ENCODE measurements at regions not wholly inside any gene's neighbourhood (a gene's known extent, or its start where the extent isn't known, plus 50 kb on each side); places are given as distances from the start of the nearest gene placed in this dataset.

DNA sequence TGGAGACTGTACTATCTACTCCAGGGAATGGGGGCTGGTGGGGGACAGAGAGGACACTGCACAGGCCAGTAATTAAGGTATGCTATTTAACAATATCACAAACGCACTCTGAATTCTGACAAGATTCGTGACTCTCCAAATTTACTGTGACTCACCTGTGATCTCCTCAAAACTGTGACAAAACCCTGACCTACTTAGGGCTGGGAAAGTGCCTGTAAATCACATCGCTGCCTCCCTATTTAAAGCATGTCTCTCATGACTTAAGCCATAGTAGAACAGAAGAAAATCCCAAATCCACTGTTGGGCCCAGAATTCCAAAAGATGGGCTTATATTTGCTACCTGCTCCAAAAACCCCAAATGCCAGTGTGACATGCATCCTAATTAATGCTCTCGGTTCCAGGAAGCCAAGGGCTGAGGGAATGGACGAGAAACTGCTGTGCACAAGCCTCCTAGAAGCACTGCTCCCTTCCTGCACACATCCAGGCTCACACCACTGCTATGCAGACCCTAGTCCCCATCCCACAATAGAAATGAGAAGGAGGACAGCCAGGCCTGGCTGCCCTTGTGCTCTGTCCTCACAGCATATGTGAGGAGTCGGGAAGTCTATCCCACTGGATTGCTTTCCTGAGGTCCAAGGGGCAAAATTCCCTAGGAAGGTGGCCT, 187.7 kb upstream of the CHRNA7 start:
- no peak for DNase-seq

DNA sequence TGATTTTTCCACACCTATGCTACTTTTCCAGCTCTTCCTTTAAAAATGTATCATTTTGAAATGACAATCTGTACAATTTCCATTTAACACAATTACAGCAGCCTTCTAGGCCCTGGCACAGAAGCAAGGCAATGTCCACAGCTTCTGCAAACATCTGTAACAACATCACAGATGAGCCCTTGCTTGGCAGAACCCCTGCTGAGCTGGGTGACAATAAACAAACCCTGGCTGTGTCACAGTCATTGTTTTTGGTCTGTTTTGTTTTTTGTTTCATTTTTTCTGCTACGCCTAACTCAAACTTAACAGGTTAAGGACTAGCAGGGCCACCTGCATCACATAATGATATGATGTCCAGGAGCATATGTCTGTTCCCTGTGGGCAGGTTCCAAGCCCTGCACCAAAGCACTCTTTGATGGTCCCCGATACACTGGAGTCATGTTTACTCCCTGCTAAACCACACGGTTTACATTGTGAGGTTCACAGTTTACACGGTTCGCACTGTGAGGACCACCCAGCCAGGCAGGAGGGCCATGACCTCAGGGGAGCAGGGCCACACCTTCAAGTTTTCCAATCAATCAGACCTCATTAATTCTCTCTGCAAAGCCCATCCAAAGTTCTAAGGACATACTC, 186.8 kb upstream of the CHRNA7 start:
- DNase-seq = no peak

DNA sequence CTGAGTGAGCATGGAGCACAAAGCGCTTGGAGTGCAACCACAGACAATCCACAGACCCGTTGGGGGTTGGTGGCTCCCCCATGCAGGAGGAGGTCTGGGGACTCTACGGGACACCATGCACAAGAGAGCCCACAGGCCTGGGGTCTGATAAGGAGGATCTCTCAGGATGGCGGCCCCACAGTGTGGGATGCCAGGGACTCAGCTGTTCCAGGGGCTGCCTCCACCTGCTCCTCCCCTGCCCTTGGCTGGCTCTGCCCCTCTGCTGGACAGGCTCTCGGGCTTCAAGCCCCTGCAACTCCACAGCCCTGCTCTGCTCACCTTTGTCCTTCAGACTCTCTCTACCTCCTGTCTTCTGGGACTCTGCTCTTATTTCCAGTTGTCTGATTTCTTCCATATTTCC, 184.5 kb upstream of the CHRNA7 start:
- no peak for DNase-seq

DNA sequence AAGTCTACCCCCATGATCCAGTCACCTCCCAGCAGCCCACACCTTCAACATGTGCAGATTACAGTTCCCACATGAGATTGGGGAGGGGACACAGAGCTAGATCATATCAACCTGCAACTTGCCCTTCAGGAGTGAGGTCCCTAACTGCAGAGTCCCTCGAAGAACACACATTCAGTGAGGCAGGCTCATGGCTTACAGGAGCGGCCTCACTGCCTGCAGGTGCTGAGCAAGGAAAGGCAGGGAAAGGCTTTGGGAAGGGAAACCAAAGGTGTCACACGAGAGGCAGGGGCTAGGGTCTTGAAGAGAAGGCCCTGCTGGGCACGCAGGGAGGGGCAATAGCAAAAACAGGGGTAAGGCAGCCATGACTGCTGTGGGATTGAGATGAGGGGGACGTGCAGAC, 182.4 kb upstream of the CHRNA7 start:
- no peak for DNase-seq

DNA sequence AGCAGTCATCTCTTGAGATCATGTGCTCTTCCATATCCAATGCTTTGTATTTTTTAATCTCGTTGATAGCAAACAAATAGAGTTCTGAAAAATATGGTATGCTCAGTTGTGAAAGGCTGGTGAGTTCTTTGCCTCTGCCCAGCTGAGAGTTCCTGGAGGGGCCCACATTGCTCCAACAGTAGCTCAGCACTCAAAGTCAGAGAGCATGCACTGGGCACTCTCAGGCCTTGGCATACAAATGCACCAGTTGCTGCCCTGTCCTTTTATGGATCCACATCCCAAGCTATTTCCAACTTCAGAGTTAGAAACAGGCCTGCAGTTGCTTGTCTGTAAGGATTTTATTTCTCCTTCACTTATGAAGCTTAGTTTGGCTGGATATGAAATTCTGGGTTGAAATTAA, 181.7 kb upstream of the CHRNA7 start:
- DNase-seq = no peak

DNA sequence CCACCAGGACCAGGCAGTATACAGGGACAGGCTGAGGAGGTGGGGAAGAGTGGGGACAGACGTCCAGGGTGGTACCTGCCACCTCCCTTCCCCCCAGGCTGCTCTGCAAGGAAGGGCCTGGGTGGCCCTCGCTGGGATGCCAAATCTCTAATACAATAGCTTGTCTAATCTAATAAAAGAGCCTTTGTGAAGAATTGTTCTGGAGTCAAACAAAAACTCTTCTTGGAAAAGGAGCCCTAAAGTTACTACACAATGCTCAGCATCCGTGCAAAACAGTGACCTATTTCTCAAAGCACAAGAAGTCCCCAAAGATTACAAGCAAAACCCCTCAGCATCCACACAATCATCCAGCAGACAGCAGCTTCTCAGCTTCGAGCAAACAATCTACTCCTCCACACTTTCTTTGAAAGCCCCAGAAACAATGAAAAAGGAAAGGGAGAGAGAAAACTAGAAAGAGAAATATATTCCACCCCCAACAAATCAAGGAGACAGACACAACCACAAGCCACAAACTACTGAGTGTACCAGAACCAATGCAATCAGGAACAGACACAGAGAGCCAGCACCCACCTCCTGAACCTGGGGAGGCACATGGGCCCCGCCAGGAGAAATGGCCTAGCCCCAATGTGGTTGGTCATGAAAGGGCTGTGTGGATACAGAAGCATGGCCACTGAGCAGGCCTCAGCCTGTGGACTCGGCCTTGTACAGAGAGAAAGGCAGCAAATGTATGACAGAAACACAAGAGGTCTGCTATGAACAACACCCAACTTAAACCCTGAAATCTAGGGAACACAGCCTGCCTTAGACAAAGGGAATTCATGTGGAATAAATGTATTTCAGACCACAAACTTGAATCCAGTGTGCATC, 177.1 kb upstream of the CHRNA7 start:
- DNase-seq = no peak

DNA sequence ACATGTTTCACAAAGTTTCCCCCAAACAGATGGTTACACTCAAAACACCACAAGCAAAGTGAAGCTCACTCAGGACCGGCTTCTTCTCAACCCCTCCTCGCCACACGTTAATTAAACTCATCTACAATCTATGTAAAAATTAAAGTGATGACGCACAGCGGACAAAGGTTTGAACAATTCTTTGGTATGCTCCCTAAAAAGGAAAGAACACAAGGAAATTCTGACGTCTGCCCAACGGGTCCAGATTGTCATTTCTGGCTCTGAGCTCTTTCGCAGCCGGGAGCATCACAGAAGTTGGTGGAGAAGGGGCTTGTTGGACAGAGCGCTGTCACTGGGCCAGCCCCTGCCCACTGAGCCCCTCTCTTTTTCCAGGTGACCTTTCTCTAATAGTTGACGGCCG, 173.7 kb upstream of the CHRNA7 start:
- no peak for DNase-seq

DNA sequence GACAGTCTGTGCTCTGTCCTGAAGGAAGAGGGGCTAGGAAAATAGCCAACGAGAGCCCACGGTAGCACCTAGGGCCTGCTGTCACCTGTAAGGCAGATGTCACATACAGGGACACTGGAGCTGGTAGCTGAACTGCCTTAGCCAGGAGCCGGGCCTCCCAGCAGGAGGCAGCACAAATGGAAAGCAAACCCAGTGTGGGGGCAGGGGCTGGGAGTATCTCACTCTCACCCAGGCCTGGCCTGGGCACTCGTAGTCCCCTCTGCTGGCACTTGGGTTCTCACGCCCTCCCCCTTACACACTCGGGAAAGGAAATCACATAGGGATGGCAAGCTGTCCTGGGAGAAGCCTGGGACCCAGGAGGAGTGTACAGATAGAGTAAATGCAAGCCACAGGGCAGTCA, 173.1 kb upstream of the CHRNA7 start:
- DNase-seq = no peak

DNA sequence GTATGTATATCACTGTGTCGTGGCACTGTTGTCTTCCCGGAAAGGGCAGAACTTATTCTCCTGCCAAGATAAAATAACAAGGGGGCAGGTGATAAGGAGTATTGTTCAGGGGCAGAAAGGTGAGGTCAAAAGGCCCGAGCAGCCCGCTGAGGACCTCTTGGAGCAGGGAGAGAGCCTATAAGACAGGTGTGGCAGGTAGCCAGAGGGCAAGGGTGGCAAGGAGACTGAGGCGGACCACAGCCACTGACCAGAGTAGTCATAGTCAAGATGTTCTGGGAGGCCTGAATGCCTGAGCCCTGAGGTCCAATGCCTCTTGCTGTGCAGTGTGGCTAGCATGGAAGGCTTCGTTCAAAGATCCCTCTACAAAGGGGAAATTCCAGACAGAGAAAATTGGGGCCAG, 172.3 kb upstream of the CHRNA7 start:
- DNase-seq = no peak

DNA sequence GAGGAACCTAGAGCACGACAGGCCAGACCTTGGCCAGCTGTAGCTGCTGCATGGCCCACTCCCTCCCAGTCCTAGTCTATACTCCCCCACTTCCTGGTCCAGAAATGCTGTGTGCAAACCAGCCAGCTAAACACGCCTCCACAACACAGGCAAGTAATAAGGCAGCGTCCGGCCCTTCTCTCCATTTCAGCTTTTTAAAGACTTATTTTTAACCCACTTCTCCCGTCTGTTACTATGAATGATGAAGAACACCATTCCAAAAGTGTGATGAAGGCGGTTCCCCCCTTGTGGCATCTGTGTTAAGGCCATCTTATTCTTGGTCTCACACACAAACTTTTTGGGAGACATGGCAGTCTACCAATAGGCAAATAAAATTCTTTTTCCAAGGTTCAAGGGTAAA, 164.1 kb upstream of the CHRNA7 start:
- no peak for DNase-seq

DNA sequence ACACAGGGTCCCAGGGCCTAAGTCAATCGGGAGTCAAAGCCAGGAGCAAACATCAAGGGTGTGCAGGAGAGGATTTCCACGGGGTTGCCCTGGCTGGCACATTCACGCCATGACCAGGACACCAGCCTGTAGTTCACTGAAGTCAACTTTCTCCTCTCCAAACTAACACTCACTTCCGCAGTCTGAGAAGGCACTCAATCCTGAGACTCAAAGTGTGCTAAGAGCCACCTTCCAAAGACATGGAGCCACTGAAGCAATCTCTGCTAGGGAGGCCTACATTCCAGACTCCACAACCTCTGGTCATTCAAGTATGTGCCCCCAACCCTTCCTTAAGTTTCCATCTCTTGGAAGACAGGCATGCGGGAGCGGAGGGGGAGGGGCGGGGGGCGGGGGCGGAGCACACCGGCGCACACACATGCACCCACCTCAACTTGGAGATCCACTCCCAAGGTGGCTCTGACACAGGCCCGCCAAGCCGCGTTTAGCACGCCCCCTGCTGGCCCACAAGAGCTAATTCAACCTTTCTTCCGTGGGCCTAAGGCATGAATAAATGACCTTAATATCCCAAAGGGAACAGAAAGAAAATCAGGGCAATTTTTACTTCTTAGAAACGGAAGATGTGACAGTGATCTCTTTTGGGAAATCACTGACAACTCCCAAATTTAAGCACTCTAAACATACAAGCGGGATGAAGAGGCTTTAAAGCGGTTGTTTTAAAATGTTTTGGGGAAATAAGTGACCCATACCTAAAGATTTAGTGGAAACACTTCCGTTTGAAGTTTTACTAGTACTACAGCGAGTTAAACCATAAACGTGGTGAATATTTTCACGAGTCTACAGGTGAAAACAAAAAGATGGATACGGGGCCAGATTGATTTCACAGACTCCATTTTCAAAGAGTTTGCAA, 162.5 kb upstream of the CHRNA7 start:
- peak; percentile 57 to 63 for DNase-seq

DNA sequence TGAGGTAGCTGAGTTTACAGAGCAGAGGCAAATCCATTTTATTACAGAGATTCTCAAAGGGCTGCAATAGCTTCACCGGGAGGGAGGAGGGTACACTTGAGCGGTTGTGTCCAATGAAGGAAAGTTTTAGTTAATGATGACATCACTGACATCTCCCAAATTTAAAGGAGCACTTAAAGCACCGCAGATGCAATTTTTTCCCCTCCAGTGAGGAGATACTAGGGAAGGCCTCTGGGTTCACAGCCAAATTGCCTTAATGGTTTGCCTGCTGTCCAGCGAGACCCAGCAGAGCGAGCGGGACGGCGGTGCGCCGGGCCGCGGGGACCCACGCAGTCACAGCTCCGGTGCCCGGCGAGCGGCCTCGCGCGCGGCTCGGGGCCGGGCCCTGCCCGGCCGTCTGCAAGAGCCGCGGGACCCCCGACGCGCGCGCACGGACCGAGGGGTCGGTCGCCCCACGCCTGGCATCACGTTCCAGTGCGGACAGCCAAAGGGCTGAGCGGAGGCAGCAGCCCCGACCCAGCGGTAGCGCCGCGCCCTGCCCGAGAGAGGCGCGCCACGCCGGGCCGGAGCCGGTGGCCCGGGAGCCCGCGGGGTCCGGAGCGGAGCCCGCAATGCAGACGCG, 160.5 kb upstream of the CHRNA7 start:
- no peak for DNase-seq

DNA sequence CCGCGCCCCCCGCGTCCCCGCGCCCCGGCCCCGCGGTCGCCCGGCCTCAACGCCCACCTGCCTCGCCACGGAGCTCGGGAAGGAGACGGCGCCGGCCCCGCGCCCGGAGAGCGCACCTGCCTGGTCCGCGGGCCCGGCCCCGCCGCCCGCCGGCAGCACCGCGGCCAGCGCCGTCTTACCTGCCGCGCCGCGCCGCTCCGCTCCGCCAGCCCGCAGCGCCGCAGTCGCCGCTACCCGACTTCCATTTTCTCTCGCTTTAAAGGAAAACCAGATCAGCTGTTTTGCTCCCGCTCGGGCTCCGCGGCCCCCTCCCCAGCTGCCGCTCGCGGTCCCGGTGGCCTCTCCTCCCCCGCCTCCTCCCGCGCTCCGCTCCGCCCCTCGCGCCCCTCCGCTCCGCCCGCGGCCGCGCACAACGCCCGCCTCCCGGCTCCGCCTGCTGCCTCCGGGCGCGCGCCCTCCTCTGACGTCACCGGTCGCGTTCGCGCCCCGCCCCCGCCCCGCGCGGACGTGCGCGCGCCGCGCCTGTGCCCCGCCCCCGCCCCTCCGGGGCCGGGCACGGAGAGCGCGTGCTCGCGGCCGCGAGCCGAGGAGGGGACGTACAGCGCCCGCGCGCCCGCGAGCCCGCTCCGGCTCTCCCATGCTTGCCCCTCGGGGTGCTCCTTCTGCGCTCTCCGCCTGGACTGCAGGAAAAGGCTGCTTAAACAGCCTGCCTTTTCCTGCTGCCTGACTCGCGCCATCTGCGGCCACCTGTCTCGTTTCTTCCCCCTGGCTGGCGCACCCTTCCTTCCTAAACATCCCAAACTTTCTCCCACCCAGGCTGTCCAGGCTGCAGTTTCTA, 159.8 kb upstream of the CHRNA7 start, which contains the start of gene OTUD7A:
OTUD7A (minus strand) TSS at position 346 of the 838 bp plus-strand sequence.
- peak; percentile 76 to 79 for DNase-seq

DNA sequence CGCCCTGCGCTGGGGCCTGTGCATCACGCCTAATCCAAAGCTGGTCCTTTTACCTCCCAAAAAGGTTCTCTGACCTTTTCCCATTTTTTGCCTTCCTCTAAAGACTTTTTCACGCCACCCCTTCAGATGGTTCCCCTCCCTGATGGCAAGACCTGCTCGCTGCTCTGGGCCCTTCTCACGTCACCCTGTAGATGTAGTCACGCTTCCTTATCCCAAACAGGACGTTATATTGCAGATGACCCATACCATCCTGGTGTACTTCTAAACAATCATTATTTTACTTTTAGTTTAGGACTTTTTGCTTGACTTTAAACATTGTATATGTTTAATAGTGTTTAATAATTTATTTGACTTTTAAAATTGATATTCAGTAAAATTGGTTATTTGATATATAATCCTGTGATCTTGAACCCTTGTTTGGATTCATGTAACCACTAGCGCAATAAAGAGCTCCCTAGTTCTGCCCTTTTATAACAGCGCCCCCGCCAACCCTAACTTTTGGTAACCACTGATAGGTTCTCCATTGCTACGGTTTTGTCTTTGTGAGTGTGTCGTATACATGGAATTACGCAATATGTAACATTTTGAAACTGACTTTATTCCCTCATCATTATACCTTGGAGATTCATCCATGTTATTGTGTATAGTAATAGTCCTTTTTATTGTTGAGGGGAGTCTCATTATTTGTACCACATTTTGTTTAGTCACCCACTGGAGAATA, 159.0 kb upstream of the CHRNA7 start:
- DNase-seq = no peak

DNA sequence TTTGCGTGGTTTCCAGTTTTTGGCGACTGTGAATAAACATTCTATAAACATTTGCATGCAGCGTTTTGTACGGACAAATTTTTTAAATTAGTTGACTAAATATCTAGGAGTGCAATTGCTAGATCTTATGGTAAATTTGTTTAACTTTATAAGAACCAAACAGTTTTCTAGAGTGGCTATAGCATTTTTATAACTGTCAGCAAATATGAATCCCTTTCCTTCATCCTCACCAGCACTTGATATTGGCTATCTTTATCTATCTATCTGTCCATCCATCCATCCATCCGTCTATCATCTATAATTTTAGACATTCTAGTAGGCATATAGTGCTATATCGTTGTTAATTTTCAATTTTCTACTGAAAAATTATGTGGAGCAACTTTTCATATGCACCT, 158.4 kb upstream of the CHRNA7 start:
- DNase-seq = no peak

DNA sequence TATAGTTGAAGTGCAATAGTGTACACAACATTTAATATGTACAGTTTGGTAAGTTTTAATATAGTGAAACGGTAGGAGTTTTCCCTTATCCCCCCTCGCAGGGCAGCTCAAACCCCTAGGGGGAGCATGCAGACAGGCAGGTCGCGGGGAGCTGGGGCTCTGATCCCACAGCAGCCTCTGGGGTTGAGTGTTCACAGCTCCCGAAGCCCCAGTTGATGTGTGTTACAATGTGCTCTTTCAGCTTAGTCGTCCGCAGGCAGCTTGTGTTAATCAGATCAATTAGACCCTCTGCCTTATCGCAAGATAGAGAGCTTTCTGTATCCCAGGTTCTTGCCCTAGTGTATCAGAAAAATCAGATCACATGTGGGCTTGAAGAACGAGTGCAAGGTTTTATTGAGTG, 143.1 kb upstream of the CHRNA7 start:
- no peak for DNase-seq

DNA sequence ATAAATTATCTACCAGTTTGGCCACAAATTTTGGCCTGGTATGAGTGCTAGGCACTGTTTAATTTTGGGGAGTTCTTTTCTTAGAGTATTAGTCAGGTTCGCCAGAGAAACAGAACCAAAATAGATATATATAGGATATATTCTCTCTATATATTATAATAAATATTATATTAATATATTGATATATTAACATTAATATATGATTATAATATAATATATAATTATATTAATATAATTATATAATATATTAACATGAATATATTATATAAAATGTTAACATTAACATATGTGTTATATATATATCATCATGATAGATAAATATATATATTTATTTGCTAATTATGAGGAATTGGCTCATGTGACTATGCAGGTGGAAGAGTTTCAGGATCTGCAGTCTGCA, 137.8 kb upstream of the CHRNA7 start:
- DNase-seq = no peak

DNA sequence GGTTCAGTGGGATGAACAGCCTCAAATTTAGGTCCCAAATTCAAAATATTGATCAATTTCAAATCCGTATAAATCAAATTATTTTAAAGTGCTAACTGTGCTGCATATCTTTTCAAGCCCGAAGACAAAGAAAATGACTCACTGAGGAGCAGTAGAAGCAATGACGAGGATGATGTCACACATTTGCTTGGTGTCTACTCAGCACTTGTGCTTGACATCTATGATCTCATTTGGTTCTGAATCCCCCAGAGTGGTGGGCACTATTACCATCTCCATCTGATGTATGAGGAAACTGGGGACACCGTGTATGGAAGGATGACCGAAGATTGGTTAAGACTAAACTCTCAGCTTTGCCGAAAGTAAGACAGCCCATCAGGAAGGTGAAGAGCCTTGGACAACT, 136.5 kb upstream of the CHRNA7 start:
- no peak for DNase-seq

DNA sequence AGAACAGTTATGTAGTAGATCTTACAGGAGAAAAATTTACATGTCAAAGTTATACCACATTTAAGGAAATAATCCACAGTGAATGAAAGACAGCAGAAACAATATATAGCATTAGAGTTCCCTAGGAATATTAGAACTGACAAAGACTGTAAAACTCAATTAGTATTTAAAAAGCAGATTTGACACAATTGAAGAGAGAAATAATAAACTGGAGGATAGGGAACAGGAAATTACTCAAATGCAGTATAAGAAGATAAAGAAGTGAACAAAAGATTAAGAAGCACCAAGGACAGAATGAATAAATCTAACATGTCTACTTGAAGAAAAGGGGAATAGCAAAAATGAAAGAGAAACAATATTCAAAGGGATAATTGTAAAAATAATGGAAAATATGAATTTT, 132.6 kb upstream of the CHRNA7 start:
- DNase-seq = no peak

DNA sequence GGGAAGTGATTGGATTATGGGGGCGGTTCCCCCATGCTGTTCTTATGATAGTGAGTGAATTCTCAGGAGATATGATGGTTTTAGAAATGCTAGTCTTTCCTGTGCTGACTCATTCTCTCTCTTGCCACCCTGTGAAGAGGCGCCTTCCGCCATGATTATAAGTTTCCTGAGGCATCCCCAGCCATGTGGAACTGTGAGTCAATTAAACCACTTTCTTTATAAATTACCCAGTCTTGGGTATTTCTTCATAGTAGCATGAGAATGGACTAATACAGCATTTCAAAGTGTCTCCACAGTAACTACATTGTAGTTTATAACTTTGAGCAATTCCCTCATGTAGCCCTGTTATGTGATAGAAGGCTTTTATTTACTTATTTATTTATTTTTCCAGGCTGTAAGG, 128.8 kb upstream of the CHRNA7 start:
- no peak for DNase-seq

DNA sequence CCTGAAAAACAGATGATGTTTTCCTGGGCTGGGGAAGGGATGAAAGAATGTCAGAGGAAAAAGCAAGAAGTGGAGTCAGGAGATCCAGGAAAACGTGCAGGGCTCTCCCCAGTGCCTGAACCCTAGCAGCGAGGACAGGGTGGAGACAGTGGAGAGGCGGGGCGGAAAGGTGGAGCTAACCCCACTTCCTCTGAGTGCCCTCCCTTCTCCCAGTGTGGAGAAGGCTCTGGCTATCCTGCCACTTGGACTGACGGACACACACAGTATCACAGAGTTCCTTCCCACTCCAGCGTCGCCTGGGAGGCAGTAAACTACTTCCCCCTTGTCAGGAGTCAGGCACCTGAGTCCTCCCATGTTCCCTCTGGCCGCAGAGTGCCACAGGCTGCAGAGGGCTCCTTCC, 125.3 kb upstream of the CHRNA7 start:
- DNase-seq = no peak

Data from activated CD4-positive, alpha-beta T cell treated with anti-CD3 and anti-CD28 coated beads, Interleukin-2, amount 50 U/mL, for 48 hours (primary cell).